GM11168 (cell line): ENCODE measurements at regions not wholly inside any gene's neighbourhood (a gene's known extent, or its start where the extent isn't known, plus 50 kb on each side); places are given as distances from the start of the nearest gene placed in this dataset.

ENCODE experiments used
- in situ Hi-C: fragments of 300-500 bp; cut with MboI; formaldehyde crosslinking; loops from one replicate; pipeline ENCODE4 v1.12.0; 2022; ENCODE audit warnings: low sequenced_read_pairs; ENCODE audit not compliant: unreplicated experiment

GRCh38 chr1:55929652-55930051, 649.7 kb downstream of the PLPP3 start:
- in situ Hi-C loops, result no loop called here

- in situ Hi-C loops, result no loop called here
Measured at GRCh38 chr1:55928576-55928975, 650.8 kb downstream of the PLPP3 start.

GRCh38 chr1:55927702-55928290, 651.6 kb downstream of the PLPP3 start:
- in situ Hi-C loops, result no loop called here

- in situ Hi-C loops, result no loop called here
Measured at GRCh38 chr1:55926906-55927471, 652.4 kb downstream of the PLPP3 start.

GRCh38 chr1:55916907-55917306, 662.5 kb downstream of the PLPP3 start:
- in situ Hi-C loops, result no loop called here

- in situ Hi-C loops, result no loop called here
Measured at GRCh38 chr1:55916481-55916880, 662.9 kb downstream of the PLPP3 start.

- in situ Hi-C loops, result no loop called here
Measured at GRCh38 chr1:55913565-55913964, 665.8 kb downstream of the PLPP3 start.

- in situ Hi-C loops, result no loop called here
Measured at GRCh38 chr1:55912438-55912837, 666.9 kb downstream of the PLPP3 start.

GRCh38 chr1:55904541-55904940, 674.8 kb downstream of the PLPP3 start:
- in situ Hi-C loops, result no loop called here

- in situ Hi-C loops, result no loop called here
Measured at GRCh38 chr1:55898181-55898580, 681.2 kb downstream of the PLPP3 start.

GRCh38 chr1:55896210-55896609, 681.0 kb upstream of the USP24 start:
- in situ Hi-C loops, result no loop called here

GRCh38 chr1:55894521-55894920, 679.4 kb upstream of the USP24 start:
- in situ Hi-C loops, result no loop called here

GRCh38 chr1:55893155-55893554, 678.0 kb upstream of the USP24 start:
- in situ Hi-C loops, result no loop called here

- in situ Hi-C loops, result no loop called here
Measured at GRCh38 chr1:55888685-55889317, 673.6 kb upstream of the USP24 start.

GRCh38 chr1:55886856-55887712, 671.9 kb upstream of the USP24 start:
- in situ Hi-C loops, result no loop called here

GRCh38 chr1:55885619-55886018, 670.5 kb upstream of the USP24 start:
- in situ Hi-C loops, result no loop called here

- in situ Hi-C loops, result no loop called here
Measured at GRCh38 chr1:55882931-55883330, 667.8 kb upstream of the USP24 start.

- in situ Hi-C loops, result no loop called here
Measured at GRCh38 chr1:55879346-55879745, 664.2 kb upstream of the USP24 start.

GRCh38 chr1:55877437-55878232, 662.5 kb upstream of the USP24 start:
- in situ Hi-C loops, result no loop called here
